ENCODE measurements at regions not wholly inside any gene's neighbourhood (a gene's known extent, or its start where the extent isn't known, plus 50 kb on each side); places are given as distances from the start of the nearest gene placed in this dataset.

DNA sequence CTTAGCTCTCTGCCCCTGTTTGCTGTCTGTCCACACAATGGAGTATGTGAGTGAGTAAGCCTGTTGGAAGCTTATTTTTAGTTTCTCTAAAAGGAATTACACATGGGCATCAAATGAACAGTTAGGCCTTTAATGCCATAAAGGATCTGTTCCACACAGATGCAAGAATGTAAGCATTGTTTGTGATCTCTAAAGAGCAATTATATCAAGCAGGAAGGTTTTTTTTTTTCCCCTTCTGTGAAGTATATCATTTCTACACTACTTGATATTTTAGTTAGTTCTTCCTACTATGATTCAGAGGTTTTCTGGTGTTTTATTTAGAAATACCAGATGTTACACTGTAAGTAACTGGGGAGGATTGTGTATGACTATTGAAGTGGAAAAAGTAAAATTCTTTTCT, 627.5 kb downstream of the COL12A1 start:
- TF ChIP-seq NR3C1 (CRISPR knock-in tag; IDR thresholded peaks at IDR 0.05) (no peak), POLR2AphosphoS5 (IDR thresholded peaks at IDR 0.05; ENCODE audit: low read depth, low read length) (no peak), ZFX (CRISPR knock-in tag; IDR thresholded peaks at IDR 0.05; ENCODE audit: low read depth) (no peak), CAMTA2 (CRISPR knock-in tag; IDR thresholded peaks at IDR 0.05; ENCODE audit: borderline replicate concordance) (no peak), NR2C2 (CRISPR knock-in tag; IDR thresholded peaks at IDR 0.05; ENCODE audit: borderline replicate concordance) (no peak)
- TF ChIP-seq, protein P1, sequence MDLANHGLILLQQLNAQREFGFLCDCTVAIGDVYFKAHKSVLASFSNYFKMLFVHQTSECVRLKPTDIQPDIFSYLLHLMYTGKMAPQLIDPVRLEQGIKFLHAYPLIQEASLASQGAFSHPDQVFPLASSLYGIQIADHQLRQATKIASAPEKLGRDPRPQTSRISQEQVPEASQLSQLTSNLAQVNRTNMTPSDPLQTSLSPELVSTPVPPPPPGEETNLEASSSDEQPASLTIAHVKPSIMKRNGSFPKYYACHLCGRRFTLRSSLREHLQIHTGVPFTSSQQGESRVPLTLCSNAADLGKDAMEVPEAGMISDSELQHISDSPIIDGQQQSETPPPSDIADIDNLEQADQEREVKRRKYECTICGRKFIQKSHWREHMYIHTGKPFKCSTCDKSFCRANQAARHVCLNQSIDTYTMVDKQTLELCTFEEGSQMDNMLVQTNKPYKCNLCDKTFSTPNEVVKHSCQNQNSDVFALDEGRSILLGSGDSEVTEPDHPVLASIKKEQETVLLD (CRISPR knock-in tag; IDR thresholded peaks at IDR 0.05; ENCODE audit: low read depth): no peak

Data from HepG2 (cell line).